ENCODE measurements at regions not wholly inside any gene's neighbourhood (a gene's known extent, or its start where the extent isn't known, plus 50 kb on each side); places are given as distances from the start of the nearest gene placed in this dataset.

DNA sequence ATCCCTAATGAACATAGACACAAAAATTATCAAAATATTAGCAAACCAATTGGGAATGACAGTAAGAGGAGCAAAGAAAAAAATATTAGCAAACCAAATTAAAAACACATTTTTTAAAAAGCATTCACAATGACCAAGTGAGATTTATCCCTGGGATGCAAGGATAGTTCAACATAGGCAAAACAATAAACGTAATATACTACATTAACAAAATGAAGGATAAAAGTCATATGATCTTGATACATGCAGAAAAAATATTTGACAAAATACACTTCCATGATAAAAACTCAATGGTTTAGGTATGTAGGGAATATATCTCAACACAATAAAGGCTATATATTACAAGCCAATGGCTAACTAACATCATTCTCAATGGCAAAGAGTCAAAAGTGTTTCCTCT, 83.3 kb downstream of the CRPPA start:
- CTCF ChIA-PET: interaction anchor here (0.6 kb wide), 1 partner anchor 547 kb away, joined by 3 read pairs; no protein-coding TSS in a partner anchor

GRCh38 chr7:16326106-16326505, 95.2 kb downstream of the CRPPA start:
- no peak for DNase-seq (ENCODE audit: low spot score)
- ChIA-PET CTCF (interaction anchor here (0.6 kb wide), 3 partner anchors 20 to 239 kb away, joined by 3 read pairs; no protein-coding TSS in a partner anchor), POLR2A (ENCODE audit: low non-redundant PET) (no interaction called here)
- no peak overlapping the region for H3K27ac ChIP-seq
- TF ChIP-seq CTCF (conservative IDR thresholded peaks at IDR 0.05; ENCODE audit: low read depth): no peak

More for the DNA sequence above, 83.3 kb downstream of the CRPPA start:
- TF ChIP-seq CTCF (conservative IDR thresholded peaks at IDR 0.05; ENCODE audit: low read depth): no peak
- POLR2A ChIA-PET (ENCODE audit: low non-redundant PET): no interaction called here
- H3K27ac ChIP-seq: no peak overlapping the region
- DNase-seq (ENCODE audit: low spot score): no peak

DNA sequence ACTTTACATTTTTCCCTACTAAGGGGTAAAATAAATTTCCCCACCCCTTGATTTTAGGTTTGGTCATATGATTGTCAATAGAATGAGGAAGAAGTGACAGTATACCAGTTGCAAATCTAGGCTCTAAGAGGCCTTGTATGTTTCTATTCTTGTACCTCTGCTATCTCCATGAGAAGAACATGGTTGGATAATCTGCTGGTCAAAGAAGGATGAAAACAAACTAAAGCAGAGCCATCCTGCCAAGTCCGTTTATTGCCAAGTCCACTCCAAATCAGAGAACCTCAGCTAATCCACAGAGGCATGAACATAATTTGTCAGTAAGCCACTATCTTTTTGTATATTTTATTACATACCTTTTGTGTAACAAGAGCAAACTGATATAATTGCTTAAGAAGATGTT, 98.0 kb downstream of the CRPPA start:
- no peak overlapping the region for H3K27ac ChIP-seq
- DNase-seq (ENCODE audit: low spot score): no peak
- POLR2A ChIA-PET (ENCODE audit: low non-redundant PET): no interaction called here
- TF ChIP-seq CTCF (conservative IDR thresholded peaks at IDR 0.05; ENCODE audit: low read depth): no peak
- CTCF ChIA-PET: no interaction called here

- no peak overlapping the region for H3K27ac ChIP-seq
- DNase-seq (ENCODE audit: low spot score): no peak
- TF ChIP-seq CTCF (conservative IDR thresholded peaks at IDR 0.05; ENCODE audit: low read depth): no peak
- POLR2A ChIA-PET (ENCODE audit: low non-redundant PET): no interaction called here
- CTCF ChIA-PET: no interaction called here
Measured at GRCh38 chr7:16320099-16320660, 101.2 kb downstream of the CRPPA start.

- ChIA-PET POLR2A (ENCODE audit: low non-redundant PET) (no interaction called here), CTCF (interaction anchor here (0.6 kb wide), 2 partner anchors 238 to 1151 kb away, joined by 3 to 5 read pairs; no protein-coding TSS in a partner anchor)
- H3K27ac ChIP-seq: no peak overlapping the region
- DNase-seq (ENCODE audit: low spot score): peak; percentile 74
- TF ChIP-seq CTCF (conservative IDR thresholded peaks at IDR 0.05; ENCODE audit: low read depth): no peak
Measured at GRCh38 chr7:16318989-16319915, 102.1 kb downstream of the CRPPA start.

- POLR2A ChIA-PET (ENCODE audit: low non-redundant PET): no interaction called here
- TF ChIP-seq CTCF (conservative IDR thresholded peaks at IDR 0.05; ENCODE audit: low read depth): no peak
- no peak overlapping the region for H3K27ac ChIP-seq
- DNase-seq (ENCODE audit: low spot score): no peak
- CTCF ChIA-PET: interaction anchor here (0.7 kb wide), 1 partner anchor 358 kb away, joined by 4 read pairs; no protein-coding TSS in a partner anchor
Measured at GRCh38 chr7:16318463-16318862, 102.9 kb downstream of the CRPPA start.
